Activated CD4-positive, alpha-beta T cell treated with anti-CD3 and anti-CD28 coated beads, Interleukin-2, amount 10 ng/mL, durations not matched to agents 7 days and 5 days (primary cell): ENCODE measurements at regions not wholly inside any gene's neighbourhood (a gene's known extent, or its start where the extent isn't known, plus 50 kb on each side); places are given as distances from the start of the nearest gene placed in this dataset.

Experiments
- CTCF ChIA-PET: fragments of 350-600 bp; sonication (Branson Sonifier 250); formaldehyde crosslinking; loops from one replicate; lab custom pipeline; 2021; ENCODE audit warnings: antibody characterized with exemption; lab: Charles Lee
- POLR2A ChIA-PET: fragments of 350-600 bp; sonication (Branson Sonifier 250); formaldehyde crosslinking; loops from one replicate; lab custom pipeline; 2021; ENCODE audit warnings: antibody characterized with exemption; lab: Charles Lee
- DNase-seq: peaks from one replicate; pipeline ENCODE4 v3.0.0-alpha.2; 2020
- H3K27ac Mint-ChIP-seq: one replicate; pipeline ENCODE4 v1.8.0; 2021; ENCODE audit warnings: mild to moderate bottlenecking, moderate library complexity, mixed read lengths
- H3K27me3 Mint-ChIP-seq: one replicate; pipeline ENCODE4 v1.8.0; 2021; ENCODE audit warnings: mixed read lengths
- H3K36me3 Mint-ChIP-seq: one replicate; pipeline ENCODE4 v1.8.0; 2021; ENCODE audit warnings: low read depth, mixed read lengths
- H3K4me1 Mint-ChIP-seq: one replicate; pipeline ENCODE4 v1.8.0; 2021; ENCODE audit warnings: mixed read lengths
- H3K4me3 Mint-ChIP-seq: one replicate; pipeline ENCODE4 v1.8.0; 2021; ENCODE audit warnings: mild to moderate bottlenecking, moderate library complexity, mixed read lengths
- H3K9me3 Mint-ChIP-seq: one replicate; pipeline ENCODE4 v1.8.0; 2021; ENCODE audit warnings: mixed read lengths

DNA sequence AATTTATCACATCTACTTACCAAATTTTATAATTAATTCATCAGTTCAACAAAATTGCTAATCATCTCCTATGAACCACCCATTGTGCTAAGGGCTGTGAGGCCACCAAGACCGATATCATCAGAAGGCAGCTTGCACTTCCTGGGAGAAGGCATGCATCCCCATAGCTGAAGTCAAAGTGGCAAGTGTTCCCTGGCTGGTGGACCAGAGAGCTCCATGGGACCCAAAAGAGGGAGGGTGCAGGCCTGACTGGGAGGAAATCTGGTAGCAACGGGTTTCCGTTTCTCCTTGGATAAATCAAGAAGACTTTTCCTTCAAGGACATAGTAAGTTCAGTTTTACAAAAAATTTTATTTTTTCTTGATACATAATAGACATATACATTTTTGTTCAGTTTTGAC, 325.2 kb downstream of the FGF9 start:
- Mint-ChIP-seq H3K27me3 (peaks cover 2% of the 10 kb centered on the region), H3K9me3 (no peaks in the 10 kb centered on the region), H3K36me3 (no peaks in the 10 kb centered on the region), H3K4me1 (no peaks in the 10 kb centered on the region), H3K4me3 (no peak overlapping the region), H3K27ac (no peak overlapping the region)
- ChIA-PET CTCF (no interaction called here), POLR2A (no interaction called here)
- no peak for DNase-seq

DNA sequence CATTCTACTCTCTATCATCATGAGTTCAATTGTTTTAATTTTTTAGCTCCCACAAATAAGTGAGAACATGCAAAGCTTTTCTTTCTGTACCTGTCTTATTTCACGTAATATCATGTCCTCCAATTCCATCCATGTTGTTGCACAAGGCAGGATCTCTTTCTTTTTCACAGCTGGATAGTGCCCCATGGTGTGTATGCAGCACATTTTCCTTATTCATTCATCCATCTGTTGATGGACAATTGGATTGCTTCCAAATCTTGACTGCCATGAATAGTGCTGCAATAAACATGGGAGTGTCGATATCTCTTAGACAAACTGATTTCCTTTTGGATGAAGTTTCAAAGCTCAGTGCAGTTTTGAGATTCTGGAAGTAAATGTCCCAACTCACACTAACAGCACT, 326.9 kb downstream of the FGF9 start:
- Mint-ChIP-seq H3K4me1 (no peaks in the 10 kb centered on the region), H3K27ac (no peak overlapping the region), H3K9me3 (no peaks in the 10 kb centered on the region), H3K27me3 (no peaks in the 10 kb centered on the region), H3K36me3 (no peaks in the 10 kb centered on the region), H3K4me3 (no peak overlapping the region)
- ChIA-PET CTCF (no interaction called here), POLR2A (no interaction called here)
- no peak for DNase-seq

DNA sequence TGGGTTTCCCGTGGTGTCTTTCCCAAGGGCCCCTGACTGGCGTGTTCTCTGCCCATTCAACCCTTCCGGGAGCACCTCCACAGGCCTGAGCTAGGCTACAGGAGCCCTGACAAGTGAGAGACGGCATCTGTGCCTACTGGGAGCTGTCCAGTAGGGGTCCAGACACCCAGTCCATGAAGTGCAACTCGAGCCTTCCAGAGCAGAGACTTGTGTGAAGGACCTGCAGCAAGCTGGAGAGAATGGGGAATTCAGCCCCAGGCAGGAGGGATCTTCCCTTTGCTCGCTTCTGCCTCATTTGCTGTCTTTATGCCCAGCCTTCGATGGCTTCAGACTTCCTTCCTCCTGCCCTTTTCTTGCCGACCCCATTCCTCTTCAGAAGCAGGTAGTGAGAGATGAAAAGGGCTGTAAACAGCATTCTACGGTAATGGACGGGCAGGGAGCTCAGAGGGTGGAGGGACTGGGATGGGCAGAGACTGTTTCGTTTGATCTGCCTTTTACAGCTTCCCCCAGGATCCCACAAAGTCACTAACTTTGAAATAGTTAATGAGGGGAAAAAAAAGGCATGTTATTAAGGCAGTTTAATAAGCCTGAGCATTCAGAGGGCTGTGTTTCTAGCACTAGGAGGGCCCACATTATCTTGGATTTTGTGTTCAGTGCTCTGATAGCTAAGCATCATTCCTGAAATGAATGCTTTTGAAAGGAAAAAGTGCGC, 327.6 kb downstream of the FGF9 start:
- H3K27ac Mint-ChIP-seq = no peak overlapping the region
- no peak overlapping the region for H3K4me3 Mint-ChIP-seq
- H3K9me3 Mint-ChIP-seq = no peaks in the 10 kb centered on the region
- no peaks in the 10 kb centered on the region for H3K27me3 Mint-ChIP-seq
- no peaks in the 10 kb centered on the region for H3K4me1 Mint-ChIP-seq
- no peaks in the 10 kb centered on the region for H3K36me3 Mint-ChIP-seq
- no peak for DNase-seq
- ChIA-PET POLR2A (no interaction called here), CTCF (no interaction called here)

DNA sequence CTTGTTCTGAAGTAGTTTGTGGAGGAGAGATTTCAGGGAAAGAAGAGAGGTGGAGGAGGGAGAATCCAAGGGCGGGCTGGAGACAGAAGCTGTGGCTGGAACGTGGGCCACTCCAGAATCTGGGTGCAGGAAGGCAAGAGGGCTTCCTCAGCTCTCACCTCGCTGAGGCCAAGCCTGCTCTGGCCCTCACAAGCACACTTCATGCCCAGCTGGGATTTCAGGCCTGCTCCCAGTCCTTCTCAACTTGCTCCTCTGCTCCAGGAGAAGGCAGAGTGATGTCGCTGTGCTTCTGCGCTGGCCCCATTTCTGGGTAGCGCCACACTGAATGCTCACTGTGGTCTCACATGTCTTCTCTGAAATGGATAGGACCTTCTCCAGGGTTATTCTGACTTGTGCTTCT, 328.8 kb downstream of the FGF9 start:
- H3K9me3 Mint-ChIP-seq = no peaks in the 10 kb centered on the region
- no peaks in the 10 kb centered on the region for H3K27me3 Mint-ChIP-seq
- H3K4me1 Mint-ChIP-seq = no peaks in the 10 kb centered on the region
- no peak for DNase-seq
- ChIA-PET POLR2A (no interaction called here), CTCF (no interaction called here)
- no peak overlapping the region for H3K27ac Mint-ChIP-seq
- no peak overlapping the region for H3K4me3 Mint-ChIP-seq
- no peaks in the 10 kb centered on the region for H3K36me3 Mint-ChIP-seq

DNA sequence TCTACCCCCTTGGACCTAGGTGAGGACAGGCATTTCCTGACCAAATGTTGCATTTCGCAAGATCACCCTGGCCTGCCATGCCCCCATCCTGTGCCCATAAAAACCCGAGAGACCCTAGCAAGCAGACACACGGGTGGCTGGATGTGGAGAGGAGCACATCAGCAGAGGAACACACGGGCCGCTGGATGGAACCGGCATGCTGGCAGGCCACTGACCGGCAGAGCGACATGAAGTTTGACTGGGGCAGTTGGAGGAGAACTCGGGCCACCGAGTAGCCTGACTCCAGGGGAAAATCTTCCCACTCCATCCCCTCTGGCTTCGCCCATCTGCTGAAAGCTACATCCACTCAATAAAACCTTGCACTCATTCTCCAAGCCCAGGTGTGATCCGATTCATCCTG, 329.3 kb downstream of the FGF9 start:
- DNase-seq = no peak
- Mint-ChIP-seq H3K27me3 (no peaks in the 10 kb centered on the region), H3K4me1 (no peaks in the 10 kb centered on the region), H3K27ac (no peak overlapping the region), H3K9me3 (no peaks in the 10 kb centered on the region), H3K36me3 (no peaks in the 10 kb centered on the region), H3K4me3 (no peak overlapping the region)
- ChIA-PET CTCF (no interaction called here), POLR2A (no interaction called here)

DNA sequence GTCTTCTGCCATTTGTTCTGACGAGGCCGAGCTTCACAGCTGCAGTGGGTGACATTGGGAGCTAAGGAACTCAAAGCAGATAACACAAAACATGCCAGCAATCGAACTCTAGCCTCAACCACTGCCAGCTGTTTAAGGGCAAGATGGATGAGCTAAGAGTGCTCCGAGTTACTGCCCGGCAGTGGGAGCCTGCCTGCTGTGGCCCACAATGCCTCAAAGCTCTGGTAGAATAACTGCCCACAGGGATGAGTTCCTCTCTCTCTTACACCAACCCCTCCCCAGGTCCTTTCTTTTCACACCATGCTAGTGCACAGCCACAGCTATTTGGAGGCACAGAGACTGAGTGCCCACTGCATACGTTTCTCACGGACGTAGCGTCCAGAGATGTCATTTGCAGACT, 330.5 kb downstream of the FGF9 start:
- H3K36me3 Mint-ChIP-seq = no peaks in the 10 kb centered on the region
- H3K4me3 Mint-ChIP-seq = no peak overlapping the region
- CTCF ChIA-PET = no interaction called here
- POLR2A ChIA-PET = no interaction called here
- no peaks in the 10 kb centered on the region for H3K27me3 Mint-ChIP-seq
- H3K9me3 Mint-ChIP-seq = no peaks in the 10 kb centered on the region
- H3K27ac Mint-ChIP-seq = no peak overlapping the region
- DNase-seq = no peak
- H3K4me1 Mint-ChIP-seq = no peaks in the 10 kb centered on the region

DNA sequence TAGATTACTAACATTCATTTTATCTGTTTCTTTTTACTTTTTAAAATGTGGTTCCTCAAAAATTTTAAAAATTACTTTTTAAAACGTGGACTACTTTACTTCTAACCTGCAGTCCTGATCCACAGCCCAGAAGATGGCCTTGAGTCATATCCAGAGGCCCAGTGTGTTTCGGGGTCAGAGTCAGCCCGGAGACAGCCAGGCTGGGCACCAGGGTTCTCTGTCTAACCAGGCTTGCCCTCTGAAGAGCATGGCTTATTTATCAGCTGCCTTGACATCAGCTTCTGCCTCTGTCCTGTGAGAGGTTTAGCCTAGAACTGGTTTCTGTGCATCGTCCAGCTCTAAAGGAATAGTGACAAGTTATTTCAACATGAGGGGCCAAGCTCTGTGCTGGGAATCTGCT, 332.0 kb downstream of the FGF9 start:
- no peak for DNase-seq
- Mint-ChIP-seq H3K4me1 (no peaks in the 10 kb centered on the region), H3K27me3 (no peaks in the 10 kb centered on the region), H3K36me3 (no peaks in the 10 kb centered on the region), H3K9me3 (peaks cover 3% of the 10 kb centered on the region), H3K4me3 (no peak overlapping the region), H3K27ac (no peak overlapping the region)
- ChIA-PET POLR2A (no interaction called here), CTCF (no interaction called here)

DNA sequence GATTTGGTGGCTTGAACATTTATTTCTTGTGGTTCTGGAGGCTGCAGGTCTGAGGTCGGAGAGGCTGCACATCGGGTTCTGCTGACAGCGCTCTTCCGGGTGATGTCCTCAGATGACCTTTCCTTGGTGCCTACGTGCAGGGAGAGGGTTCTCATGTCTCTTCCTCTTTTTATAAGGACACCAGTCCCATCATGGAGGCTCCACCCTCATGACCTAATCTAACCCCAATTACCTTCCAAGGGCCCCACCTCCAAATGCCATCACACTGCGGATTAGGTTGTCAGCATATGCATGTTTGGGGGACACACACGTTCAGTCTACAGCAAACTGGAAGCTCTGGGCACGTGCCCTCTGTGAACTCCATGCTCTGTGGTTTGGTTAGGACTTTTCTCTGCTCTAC, 338.6 kb downstream of the FGF9 start:
- POLR2A ChIA-PET = interaction anchor here (0.7 kb wide), 1 partner anchor 1541 kb away, joined by 3 read pairs; no protein-coding TSS in a partner anchor
- Mint-ChIP-seq H3K4me3 (no peak overlapping the region), H3K9me3 (peaks cover 9% of the 10 kb centered on the region), H3K4me1 (no peaks in the 10 kb centered on the region), H3K36me3 (no peaks in the 10 kb centered on the region), H3K27ac (no peak overlapping the region), H3K27me3 (no peaks in the 10 kb centered on the region)
- CTCF ChIA-PET = no interaction called here
- DNase-seq = no peak

DNA sequence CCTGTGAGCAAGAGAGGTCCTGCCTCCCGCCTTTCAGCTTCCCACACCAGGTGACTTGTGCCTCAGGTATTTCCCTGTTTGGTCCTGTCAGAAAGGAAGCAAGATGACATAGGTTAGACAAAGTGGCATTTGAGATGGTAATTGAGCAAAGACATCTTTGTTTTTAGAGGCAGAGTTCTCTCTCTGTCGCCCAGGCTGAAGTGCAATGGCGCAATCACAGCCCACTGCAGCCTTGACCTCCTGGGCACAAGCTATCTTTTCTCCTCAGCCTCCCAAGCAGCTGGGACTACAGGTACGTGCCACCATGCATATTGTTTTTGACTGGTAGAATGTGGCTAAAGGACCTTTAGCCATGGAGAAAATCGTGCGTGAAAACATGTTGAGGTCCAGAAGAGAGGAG, 339.1 kb downstream of the FGF9 start:
- H3K27me3 Mint-ChIP-seq = no peaks in the 10 kb centered on the region
- H3K36me3 Mint-ChIP-seq = no peaks in the 10 kb centered on the region
- H3K9me3 Mint-ChIP-seq = peaks cover 9% of the 10 kb centered on the region
- DNase-seq = no peak
- no peak overlapping the region for H3K27ac Mint-ChIP-seq
- no peak overlapping the region for H3K4me3 Mint-ChIP-seq
- no peaks in the 10 kb centered on the region for H3K4me1 Mint-ChIP-seq
- ChIA-PET CTCF (no interaction called here), POLR2A (interaction anchor here (0.7 kb wide), 1 partner anchor 1542 kb away, joined by 3 read pairs; no protein-coding TSS in a partner anchor)

DNA sequence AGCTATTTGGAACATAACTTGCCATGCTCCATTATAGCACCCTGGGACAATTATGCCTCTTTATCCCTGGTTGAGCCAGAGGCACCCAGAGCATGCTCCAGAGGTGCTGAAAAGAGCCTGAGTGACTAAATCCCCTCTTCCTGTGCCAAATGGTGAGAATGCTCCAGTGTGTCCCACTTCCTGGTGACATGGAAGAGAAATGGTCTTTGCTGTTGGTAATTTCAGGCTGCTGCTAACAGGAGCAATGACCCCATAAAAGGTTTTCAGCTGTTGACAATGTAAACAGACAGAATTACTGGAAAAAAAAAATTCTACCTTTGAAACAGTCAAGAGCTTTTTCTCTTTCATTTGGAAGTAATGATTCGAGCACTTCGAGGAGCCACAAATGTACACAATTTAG, 341.8 kb downstream of the FGF9 start:
- Mint-ChIP-seq H3K9me3 (peaks cover 5% of the 10 kb centered on the region), H3K27ac (no peak overlapping the region), H3K36me3 (no peaks in the 10 kb centered on the region), H3K27me3 (no peaks in the 10 kb centered on the region), H3K4me1 (peaks cover 4% of the 10 kb centered on the region), H3K4me3 (no peak overlapping the region)
- DNase-seq = no peak
- ChIA-PET POLR2A (no interaction called here), CTCF (no interaction called here)

DNA sequence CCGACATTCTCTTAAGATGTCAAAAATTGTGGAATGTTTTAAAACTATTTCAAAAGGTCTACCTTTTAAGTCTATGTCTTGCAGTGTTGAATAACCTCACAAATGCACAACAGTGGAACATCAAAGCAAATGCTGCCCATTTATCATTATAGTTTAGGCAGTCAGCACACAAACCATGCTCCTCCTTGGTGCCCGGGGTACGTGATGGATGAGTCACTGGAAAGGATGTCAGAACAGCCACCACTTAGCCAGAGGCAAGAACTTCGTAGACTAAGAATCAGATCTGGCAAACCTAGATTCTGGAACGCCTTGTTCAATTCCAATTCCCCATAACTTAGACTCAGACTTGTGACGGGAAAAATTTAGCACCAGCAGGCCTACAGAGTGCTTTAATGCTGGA, 343.6 kb downstream of the FGF9 start:
- CTCF ChIA-PET = no interaction called here

DNA sequence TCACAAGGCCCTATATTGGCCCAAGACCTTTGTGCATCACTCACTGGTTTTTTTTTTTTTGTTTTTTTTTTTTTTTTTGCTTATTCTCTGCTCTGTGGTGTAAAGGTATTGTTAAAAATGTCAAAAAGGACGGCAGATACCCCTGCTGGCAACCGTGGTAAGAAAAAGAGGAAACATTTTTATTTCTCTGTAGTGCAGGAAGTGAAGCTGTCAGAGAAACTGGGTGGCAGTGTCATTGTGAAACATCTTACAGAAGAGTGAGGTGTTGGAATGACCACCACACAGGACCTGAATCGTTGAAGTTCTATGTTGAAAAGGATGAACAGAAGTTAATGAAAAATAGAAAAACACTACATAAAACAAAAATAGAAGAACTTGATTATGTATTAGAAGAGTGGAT, 346.4 kb downstream of the FGF9 start:
- Mint-ChIP-seq H3K27ac (no peak overlapping the region), H3K9me3 (no peaks in the 10 kb centered on the region), H3K4me3 (no peak overlapping the region), H3K36me3 (no peaks in the 10 kb centered on the region), H3K27me3 (no peaks in the 10 kb centered on the region), H3K4me1 (peaks cover 4% of the 10 kb centered on the region)
- POLR2A ChIA-PET = no interaction called here
- CTCF ChIA-PET = no interaction called here
- no peak for DNase-seq

More for the DNA sequence above, 343.6 kb downstream of the FGF9 start:
- Mint-ChIP-seq H3K4me3 (no peak overlapping the region), H3K27ac (no peak overlapping the region), H3K36me3 (no peaks in the 10 kb centered on the region), H3K4me1 (peaks cover 4% of the 10 kb centered on the region), H3K27me3 (no peaks in the 10 kb centered on the region), H3K9me3 (no peaks in the 10 kb centered on the region)
- no peak for DNase-seq
- POLR2A ChIA-PET = no interaction called here

DNA sequence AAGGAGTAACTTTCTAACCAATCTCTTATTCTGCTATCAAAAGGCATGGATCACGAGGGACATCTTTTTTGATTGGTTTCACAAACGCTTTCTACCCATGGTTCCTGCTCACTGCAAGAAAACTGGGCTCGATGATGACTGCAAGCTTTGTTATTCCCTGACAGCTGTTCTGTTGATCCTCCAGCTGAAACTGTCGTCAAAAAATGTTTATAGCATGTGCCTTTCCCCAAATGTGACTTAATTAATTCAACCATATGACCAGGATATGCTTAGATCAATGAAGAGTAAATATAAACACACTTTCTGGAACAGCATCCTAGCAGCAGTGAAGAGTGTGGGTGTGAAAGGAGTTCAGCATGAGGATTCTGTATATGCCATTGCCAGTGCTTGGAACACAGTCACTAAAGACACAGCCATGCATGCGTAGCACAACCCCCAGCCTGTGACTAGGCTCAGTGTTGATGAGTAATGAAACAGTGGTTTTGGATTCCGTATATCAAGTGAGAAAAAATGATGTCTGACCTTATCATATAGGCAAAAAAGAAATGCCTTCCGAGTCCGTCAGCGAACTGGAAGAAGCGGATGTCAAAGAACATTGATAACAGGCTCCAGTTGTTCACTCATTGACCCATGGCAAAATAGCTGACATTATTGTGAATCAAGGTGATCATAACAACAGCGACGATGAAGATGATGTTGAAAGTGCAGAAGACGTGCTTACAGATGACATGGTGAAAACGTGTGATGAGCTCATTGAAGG, 347.4 kb downstream of the FGF9 start:
- ChIA-PET CTCF (no interaction called here), POLR2A (no interaction called here)
- H3K9me3 Mint-ChIP-seq = no peaks in the 10 kb centered on the region
- peak; percentile 12 for DNase-seq
- peaks cover 4% of the 10 kb centered on the region for H3K4me1 Mint-ChIP-seq
- H3K36me3 Mint-ChIP-seq = no peaks in the 10 kb centered on the region
- H3K27me3 Mint-ChIP-seq = no peaks in the 10 kb centered on the region
- no peak overlapping the region for H3K27ac Mint-ChIP-seq
- no peak overlapping the region for H3K4me3 Mint-ChIP-seq

DNA sequence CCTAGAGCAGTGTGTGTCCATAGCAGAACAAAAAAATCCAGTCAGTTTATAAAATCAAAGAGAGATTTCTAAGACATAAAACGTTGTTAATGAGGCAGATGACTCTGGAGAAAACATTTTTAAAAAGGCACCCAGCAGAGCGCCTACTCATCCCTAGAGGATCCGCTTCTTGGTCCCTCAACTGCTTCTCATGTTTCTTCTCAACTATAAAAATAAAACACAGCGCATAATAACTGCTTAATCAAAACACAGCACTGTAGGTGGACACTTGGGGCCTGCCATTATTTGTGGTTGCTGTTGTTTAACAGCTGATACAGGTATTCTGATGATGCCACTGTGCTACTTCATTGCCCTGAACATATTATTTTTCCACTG, 347.9 kb downstream of the FGF9 start:
- Mint-ChIP-seq H3K9me3 (no peaks in the 10 kb centered on the region), H3K27me3 (no peaks in the 10 kb centered on the region), H3K4me1 (peaks cover 4% of the 10 kb centered on the region), H3K36me3 (no peaks in the 10 kb centered on the region), H3K4me3 (no peak overlapping the region), H3K27ac (no peak overlapping the region)
- peak; percentile 15 for DNase-seq
- ChIA-PET POLR2A (no interaction called here), CTCF (no interaction called here)
